ENCODE measurements at regions not wholly inside any gene's neighbourhood (a gene's known extent, or its start where the extent isn't known, plus 50 kb on each side); places are given as distances from the start of the nearest gene placed in this dataset.
"Not testable (repeated sequence)": the region's sequence is repeated elsewhere in the genome, so short reads cannot be mapped to it uniquely, and the experiment has no call there.

DNA sequence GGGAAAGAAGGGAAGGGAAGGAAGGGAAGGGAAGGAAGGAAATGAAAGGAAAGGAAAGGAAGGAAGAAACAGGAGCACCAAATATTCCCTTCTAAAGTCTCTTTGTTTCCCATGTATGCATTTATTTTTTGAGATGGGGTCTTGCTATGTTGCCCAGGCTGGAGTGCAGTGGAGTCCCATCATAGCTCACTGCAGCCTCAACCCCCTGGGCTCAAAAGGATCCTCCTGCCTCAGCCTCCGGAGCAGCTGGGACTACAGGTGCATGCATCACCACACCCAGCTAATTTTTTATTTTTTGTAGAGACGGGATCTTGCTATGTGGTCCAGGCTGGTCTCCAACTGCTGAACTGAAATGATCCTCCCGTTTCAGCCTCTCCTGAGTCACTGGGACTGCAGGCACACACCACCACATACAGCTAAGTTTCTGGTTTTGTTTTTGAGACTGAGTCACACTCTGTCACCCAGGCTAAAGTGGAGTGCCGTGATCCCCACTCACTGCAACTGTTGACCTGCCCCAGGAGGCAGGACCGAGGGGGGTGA lies 102.8 kb downstream of the CRLF2 start:
- no peak for ATAC-seq
- no peak for TF ChIP-seq BACH2 (CRISPR knock-in tag; IDR thresholded peaks at IDR 0.05; ENCODE audit: borderline replicate concordance)
- no peak for TF ChIP-seq CSDC2 (CRISPR knock-in tag; IDR thresholded peaks at IDR 0.05)
- TF ChIP-seq ESRRG (CRISPR knock-in tag; IDR thresholded peaks at IDR 0.05): no peak

DNA sequence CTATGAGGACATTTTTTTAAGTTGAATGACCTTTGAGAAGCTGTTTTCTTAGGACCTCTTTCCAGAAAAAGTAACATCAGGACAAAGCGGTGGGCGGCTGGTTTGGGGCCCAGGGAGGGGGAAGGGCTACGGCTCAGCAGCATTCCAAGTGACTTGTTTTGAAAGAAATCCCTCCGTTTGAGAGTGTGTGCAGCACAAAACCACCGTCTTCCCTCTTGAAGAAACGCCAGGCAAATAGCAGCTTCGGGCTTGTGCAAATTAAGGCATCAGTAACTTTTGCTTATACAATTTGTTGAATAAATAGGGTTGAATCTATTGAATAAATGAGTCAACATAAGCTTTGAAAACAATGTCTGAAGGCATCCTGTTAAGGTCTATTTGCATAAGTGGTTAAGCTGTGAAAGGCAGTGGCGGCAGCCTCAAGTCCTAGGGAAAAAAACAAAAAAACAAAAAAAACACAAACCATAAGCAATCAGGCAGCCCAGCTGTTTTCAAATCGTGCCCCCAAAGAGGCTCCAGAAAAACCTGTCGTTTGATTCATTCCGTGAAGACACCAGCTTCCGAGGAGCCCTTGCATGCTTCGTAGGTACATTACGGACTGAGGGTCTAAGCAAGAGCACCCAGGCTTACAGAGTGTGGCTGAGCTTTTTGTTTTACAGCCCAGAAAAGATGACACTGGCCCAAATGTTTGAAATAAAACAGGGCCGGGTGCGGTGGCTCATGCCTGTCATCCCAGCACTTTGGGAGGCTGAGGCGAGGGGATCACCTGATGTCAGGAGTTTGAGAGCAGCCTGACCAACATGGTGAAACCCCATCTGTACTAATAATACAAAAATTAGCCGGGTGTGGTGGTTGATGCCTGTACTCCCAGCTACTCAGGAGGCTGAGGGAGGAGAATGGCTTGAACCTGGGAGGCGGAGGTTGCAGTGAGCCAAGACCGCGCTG lies 103.7 kb downstream of the CRLF2 start:
- TF ChIP-seq CSDC2 (CRISPR knock-in tag; IDR thresholded peaks at IDR 0.05) (no peak), ZFP30 (CRISPR knock-in tag; IDR thresholded peaks at IDR 0.05) (no peak), OSR1 (CRISPR knock-in tag; IDR thresholded peaks at IDR 0.05) (no peak), RARB (CRISPR knock-in tag; IDR thresholded peaks at IDR 0.05) (no peak)
- no peak for ATAC-seq

GRCh38 chrX:1106478-1107210 lies 105.8 kb downstream of the CRLF2 start:
- ATAC-seq: no peak
- no peak for TF ChIP-seq ZFP3 (CRISPR knock-in tag; IDR thresholded peaks at IDR 0.05)

DNA sequence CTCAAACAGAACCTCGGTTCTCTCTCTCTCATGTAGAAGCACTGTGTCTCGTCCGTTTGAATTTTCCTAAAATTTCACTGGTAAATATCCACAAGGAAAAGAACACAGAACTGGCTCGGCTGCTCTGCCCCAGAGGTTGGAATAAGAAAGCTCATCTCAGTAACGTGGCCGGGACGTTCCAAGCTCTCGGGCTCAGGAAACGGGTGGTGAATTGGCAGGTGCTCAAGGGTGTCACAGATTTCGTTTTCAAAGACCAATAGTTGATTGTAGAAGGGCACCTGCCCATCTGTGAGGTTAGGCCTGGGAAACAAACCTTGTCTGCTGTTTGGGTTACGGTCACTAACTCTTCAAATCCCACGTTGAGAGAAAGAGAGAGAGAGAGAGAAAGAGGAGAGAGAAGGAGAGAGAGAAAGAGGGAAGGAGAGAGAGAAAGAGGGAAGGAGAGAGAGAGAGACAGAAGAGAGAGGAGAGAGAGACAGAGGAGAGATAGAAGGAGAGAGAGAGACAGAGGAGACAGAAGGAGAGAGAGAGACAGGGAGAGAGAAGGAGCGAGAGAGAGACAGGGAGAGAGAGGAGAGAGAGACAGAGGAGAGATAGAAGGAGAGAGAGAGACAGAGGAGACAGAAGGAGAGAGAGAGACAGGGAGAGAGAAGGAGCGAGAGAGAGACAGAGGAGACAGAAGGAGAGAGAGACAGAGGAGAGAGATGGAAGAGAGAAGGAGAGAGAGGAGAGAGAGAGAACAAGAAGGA lies 106.6 kb downstream of the CRLF2 start:
- no peak for TF ChIP-seq PPARA (CRISPR knock-in tag; IDR thresholded peaks at IDR 0.05; ENCODE audit: borderline replicate concordance)
- no peak for ATAC-seq

GRCh38 chrX:1105031-1105430 lies 107.4 kb downstream of the CRLF2 start:
- not testable (repeated sequence) for ATAC-seq

DNA sequence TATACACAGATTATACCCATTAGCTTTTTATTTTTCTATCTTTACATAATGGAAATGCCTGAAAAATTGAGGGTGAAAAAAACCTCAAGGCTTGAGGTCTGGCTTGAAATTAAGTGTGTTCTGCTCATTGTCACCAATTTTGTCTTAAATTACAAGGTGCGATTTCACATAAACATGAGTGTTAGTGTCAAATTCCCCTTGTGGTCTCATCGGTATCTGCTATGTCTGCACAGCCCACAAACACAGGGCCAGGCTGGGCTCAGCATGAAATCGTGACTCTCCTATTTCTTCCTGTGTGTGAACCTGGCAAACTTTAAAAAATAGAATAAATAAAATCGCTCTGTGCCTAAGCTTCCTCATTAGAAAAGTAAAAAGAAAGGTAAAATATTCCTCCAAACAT lies 109.1 kb downstream of the CRLF2 start:
- TF ChIP-seq CSRNP3 (CRISPR knock-in tag; IDR thresholded peaks at IDR 0.05): no peak
- no peak for TF ChIP-seq OSR1 (CRISPR knock-in tag; IDR thresholded peaks at IDR 0.05)
- TF ChIP-seq CSDC2 (CRISPR knock-in tag; IDR thresholded peaks at IDR 0.05): no peak
- TF ChIP-seq, protein P1, sequence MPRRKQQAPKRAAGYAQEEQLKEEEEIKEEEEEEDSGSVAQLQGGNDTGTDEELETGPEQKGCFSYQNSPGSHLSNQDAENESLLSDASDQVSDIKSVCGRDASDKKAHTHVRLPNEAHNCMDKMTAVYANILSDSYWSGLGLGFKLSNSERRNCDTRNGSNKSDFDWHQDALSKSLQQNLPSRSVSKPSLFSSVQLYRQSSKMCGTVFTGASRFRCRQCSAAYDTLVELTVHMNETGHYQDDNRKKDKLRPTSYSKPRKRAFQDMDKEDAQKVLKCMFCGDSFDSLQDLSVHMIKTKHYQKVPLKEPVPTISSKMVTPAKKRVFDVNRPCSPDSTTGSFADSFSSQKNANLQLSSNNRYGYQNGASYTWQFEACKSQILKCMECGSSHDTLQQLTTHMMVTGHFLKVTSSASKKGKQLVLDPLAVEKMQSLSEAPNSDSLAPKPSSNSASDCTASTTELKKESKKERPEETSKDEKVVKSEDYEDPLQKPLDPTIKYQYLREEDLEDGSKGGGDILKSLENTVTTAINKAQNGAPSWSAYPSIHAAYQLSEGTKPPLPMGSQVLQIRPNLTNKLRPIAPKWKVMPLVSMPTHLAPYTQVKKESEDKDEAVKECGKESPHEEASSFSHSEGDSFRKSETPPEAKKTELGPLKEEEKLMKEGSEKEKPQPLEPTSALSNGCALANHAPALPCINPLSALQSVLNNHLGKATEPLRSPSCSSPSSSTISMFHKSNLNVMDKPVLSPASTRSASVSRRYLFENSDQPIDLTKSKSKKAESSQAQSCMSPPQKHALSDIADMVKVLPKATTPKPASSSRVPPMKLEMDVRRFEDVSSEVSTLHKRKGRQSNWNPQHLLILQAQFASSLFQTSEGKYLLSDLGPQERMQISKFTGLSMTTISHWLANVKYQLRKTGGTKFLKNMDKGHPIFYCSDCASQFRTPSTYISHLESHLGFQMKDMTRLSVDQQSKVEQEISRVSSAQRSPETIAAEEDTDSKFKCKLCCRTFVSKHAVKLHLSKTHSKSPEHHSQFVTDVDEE (CRISPR knock-in tag; IDR thresholded peaks at IDR 0.05): no peak
- no peak for TF ChIP-seq TOX (CRISPR knock-in tag; IDR thresholded peaks at IDR 0.05; ENCODE audit: borderline replicate concordance)
- no peak for TF ChIP-seq ZFP30 (CRISPR knock-in tag; IDR thresholded peaks at IDR 0.05)
- no peak for TF ChIP-seq RARB (CRISPR knock-in tag; IDR thresholded peaks at IDR 0.05)

DNA sequence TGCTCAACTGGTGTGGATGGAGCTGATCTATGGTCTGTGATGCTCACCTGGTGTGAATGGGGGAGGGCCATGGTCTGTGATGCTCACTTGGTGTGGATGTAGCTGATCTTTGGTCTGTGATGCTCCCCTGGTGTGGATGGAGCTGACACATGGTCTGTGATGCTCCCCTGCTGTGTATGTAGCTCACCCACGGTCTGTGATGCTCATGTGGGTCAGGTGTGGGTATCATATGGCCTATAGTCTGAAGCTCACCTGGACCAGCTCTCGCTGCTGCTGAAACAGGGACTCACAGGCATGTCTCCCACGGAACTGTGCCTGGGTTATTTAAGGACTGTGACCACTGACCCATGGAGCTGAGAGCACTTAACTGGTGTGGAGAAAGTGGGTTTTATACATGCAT lies 109.7 kb downstream of the CRLF2 start:
- ATAC-seq: no peak
- TF ChIP-seq, protein P2, sequence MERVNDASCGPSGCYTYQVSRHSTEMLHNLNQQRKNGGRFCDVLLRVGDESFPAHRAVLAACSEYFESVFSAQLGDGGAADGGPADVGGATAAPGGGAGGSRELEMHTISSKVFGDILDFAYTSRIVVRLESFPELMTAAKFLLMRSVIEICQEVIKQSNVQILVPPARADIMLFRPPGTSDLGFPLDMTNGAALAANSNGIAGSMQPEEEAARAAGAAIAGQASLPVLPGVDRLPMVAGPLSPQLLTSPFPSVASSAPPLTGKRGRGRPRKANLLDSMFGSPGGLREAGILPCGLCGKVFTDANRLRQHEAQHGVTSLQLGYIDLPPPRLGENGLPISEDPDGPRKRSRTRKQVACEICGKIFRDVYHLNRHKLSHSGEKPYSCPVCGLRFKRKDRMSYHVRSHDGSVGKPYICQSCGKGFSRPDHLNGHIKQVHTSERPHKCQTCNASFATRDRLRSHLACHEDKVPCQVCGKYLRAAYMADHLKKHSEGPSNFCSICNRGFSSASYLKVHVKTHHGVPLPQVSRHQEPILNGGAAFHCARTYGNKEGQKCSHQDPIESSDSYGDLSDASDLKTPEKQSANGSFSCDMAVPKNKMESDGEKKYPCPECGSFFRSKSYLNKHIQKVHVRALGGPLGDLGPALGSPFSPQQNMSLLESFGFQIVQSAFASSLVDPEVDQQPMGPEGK (CRISPR knock-in tag; IDR thresholded peaks at IDR 0.05; ENCODE audit: borderline replicate concordance): no peak
- TF ChIP-seq ZFP30 (CRISPR knock-in tag; IDR thresholded peaks at IDR 0.05): no peak
- TF ChIP-seq ZNF565 (CRISPR knock-in tag; conservative IDR thresholded peaks at IDR 0.05; ENCODE audit: low read depth): no peak
- TF ChIP-seq, protein P1 (CRISPR knock-in tag; IDR thresholded peaks at IDR 0.05): no peak
- TF ChIP-seq TOX (CRISPR knock-in tag; IDR thresholded peaks at IDR 0.05; ENCODE audit: borderline replicate concordance): no peak
- TF ChIP-seq OSR1 (CRISPR knock-in tag; IDR thresholded peaks at IDR 0.05): no peak
- TF ChIP-seq, protein P3, sequence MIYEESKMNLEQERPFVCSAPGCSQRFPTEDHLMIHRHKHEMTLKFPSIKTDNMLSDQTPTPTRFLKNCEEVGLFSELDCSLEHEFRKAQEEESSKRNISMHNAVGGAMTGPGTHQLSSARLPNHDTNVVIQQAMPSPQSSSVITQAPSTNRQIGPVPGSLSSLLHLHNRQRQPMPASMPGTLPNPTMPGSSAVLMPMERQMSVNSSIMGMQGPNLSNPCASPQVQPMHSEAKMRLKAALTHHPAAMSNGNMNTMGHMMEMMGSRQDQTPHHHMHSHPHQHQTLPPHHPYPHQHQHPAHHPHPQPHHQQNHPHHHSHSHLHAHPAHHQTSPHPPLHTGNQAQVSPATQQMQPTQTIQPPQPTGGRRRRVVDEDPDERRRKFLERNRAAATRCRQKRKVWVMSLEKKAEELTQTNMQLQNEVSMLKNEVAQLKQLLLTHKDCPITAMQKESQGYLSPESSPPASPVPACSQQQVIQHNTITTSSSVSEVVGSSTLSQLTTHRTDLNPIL (CRISPR knock-in tag; IDR thresholded peaks at IDR 0.05; ENCODE audit: low read depth): no peak
- no peak for TF ChIP-seq RARB (CRISPR knock-in tag; IDR thresholded peaks at IDR 0.05)
- TF ChIP-seq SNAI2 (CRISPR knock-in tag; IDR thresholded peaks at IDR 0.05): no peak
- no peak for TF ChIP-seq ZFP3 (CRISPR knock-in tag; IDR thresholded peaks at IDR 0.05)

More for the DNA sequence above, 109.1 kb downstream of the CRLF2 start:
- no peak for ATAC-seq
